ENCODE measurements at regions not wholly inside any gene's neighbourhood (a gene's known extent, or its start where the extent isn't known, plus 50 kb on each side); places are given as distances from the start of the nearest gene placed in this dataset.

GRCh38 chr4:57499786-57500185 is 389.6 kb upstream of the IGFBP7 start:
- TF ChIP-seq CTCF (IDR thresholded peaks at IDR 0.05; ENCODE audit: low read depth, low read length) = no peak
- H3K4me3 ChIP-seq (ENCODE audit: low read depth, low read length) = no peak overlapping the region

- TF ChIP-seq CTCF (IDR thresholded peaks at IDR 0.05; ENCODE audit: low read depth, low read length) = no peak
- no peak overlapping the region for H3K4me3 ChIP-seq (ENCODE audit: low read depth, low read length)
Observed at GRCh38 chr4:57498251-57498650, 388.1 kb upstream of the IGFBP7 start.

- H3K4me3 ChIP-seq (ENCODE audit: low read depth, low read length) = no peak overlapping the region
- no peak for TF ChIP-seq CTCF (IDR thresholded peaks at IDR 0.05; ENCODE audit: low read depth, low read length)
Observed at GRCh38 chr4:57496697-57497471, 386.7 kb upstream of the IGFBP7 start.

- H3K4me3 ChIP-seq (ENCODE audit: low read depth, low read length) = no peak overlapping the region
- TF ChIP-seq CTCF (IDR thresholded peaks at IDR 0.05; ENCODE audit: low read depth, low read length) = no peak
Observed at GRCh38 chr4:57494821-57495220, 384.6 kb upstream of the IGFBP7 start.

GRCh38 chr4:57492251-57492878 is 382.2 kb upstream of the IGFBP7 start:
- TF ChIP-seq CTCF (IDR thresholded peaks at IDR 0.05; ENCODE audit: low read depth, low read length) = no peak
- H3K4me3 ChIP-seq (ENCODE audit: low read depth, low read length) = no peak overlapping the region

GRCh38 chr4:57491388-57491787 is 381.2 kb upstream of the IGFBP7 start:
- no peak overlapping the region for H3K4me3 ChIP-seq (ENCODE audit: low read depth, low read length)

More at GRCh38 chr4:57491388-57491787, 381.2 kb upstream of the IGFBP7 start:
- TF ChIP-seq CTCF (IDR thresholded peaks at IDR 0.05; ENCODE audit: low read depth, low read length) = no peak

All from WI38 (cell line).